ENCODE measurements at regions not wholly inside any gene's neighbourhood (a gene's known extent, or its start where the extent isn't known, plus 50 kb on each side); places are given as distances from the start of the nearest gene placed in this dataset.

- no peak for ATAC-seq (ENCODE audit: low read depth)
- H3K27ac ChIP-seq (ENCODE audit: poor library complexity, severe bottlenecking): no peak overlapping the region
- no peak for TF ChIP-seq CTCF (IDR thresholded peaks at IDR 0.05; ENCODE audit: poor library complexity, severe bottlenecking)
- no peaks in the 10 kb centered on the region for H3K4me1 ChIP-seq (ENCODE audit: insufficient read depth, poor library complexity, severe bottlenecking)
- H3K9me3 ChIP-seq (ENCODE audit: severe bottlenecking): no peaks in the 10 kb centered on the region
- H3K4me3 ChIP-seq (ENCODE audit: severe bottlenecking): no peak overlapping the region
- DNase-seq (ENCODE audit: low spot score): no peak
- H3K27me3 ChIP-seq (ENCODE audit: insufficient read depth, poor library complexity, severe bottlenecking): no peaks in the 10 kb centered on the region
- H3K36me3 ChIP-seq (ENCODE audit: low read depth): no peaks in the 10 kb centered on the region
Observed at GRCh38 chr2:16069933-16070647, 129.7 kb downstream of the MYCN start.

GRCh38 chr2:16069663-16069932 is 129.2 kb downstream of the MYCN start:
- no peaks in the 10 kb centered on the region for H3K36me3 ChIP-seq (ENCODE audit: low read depth)
- no peak overlapping the region for H3K27ac ChIP-seq (ENCODE audit: poor library complexity, severe bottlenecking)
- no peak overlapping the region for H3K4me3 ChIP-seq (ENCODE audit: severe bottlenecking)
- no peaks in the 10 kb centered on the region for H3K9me3 ChIP-seq (ENCODE audit: severe bottlenecking)
- TF ChIP-seq CTCF (IDR thresholded peaks at IDR 0.05; ENCODE audit: poor library complexity, severe bottlenecking): no peak
- H3K4me1 ChIP-seq (ENCODE audit: insufficient read depth, poor library complexity, severe bottlenecking): no peaks in the 10 kb centered on the region
- DNase-seq (ENCODE audit: low spot score) (no peak), ATAC-seq (ENCODE audit: low read depth) (no peak)
- no peaks in the 10 kb centered on the region for H3K27me3 ChIP-seq (ENCODE audit: insufficient read depth, poor library complexity, severe bottlenecking)

DNA sequence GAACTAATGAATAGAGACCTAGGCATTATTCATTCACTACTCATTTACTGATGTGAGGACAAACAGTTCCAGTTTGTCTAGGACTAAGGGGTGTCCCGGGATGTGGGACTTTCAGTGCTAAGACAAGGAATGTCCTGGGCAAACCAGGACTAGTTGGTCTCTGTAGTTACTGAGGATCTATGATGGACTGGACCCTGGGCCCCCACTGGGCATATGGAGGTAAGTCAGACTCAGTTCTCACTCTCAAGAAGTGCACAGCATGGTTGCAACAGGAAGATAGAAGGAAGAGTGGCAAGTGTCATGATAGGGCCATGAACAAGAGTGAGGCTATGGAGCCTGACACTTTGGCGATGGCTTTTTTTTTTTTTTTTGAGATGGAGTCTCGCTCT is 128.2 kb downstream of the MYCN start:
- no peak for ATAC-seq (ENCODE audit: low read depth)
- Histone ChIP-seq H3K4me3 (ENCODE audit: severe bottlenecking) (no peak overlapping the region), H3K27ac (ENCODE audit: poor library complexity, severe bottlenecking) (no peak overlapping the region), H3K4me1 (ENCODE audit: insufficient read depth, poor library complexity, severe bottlenecking) (no peaks in the 10 kb centered on the region), H3K9me3 (ENCODE audit: severe bottlenecking) (no peaks in the 10 kb centered on the region), H3K36me3 (ENCODE audit: low read depth) (no peaks in the 10 kb centered on the region), H3K27me3 (ENCODE audit: insufficient read depth, poor library complexity, severe bottlenecking) (no peaks in the 10 kb centered on the region)
- DNase-seq (ENCODE audit: low spot score): no peak
- no peak for TF ChIP-seq CTCF (IDR thresholded peaks at IDR 0.05; ENCODE audit: poor library complexity, severe bottlenecking)

GRCh38 chr2:16067866-16068551 is 127.7 kb downstream of the MYCN start:
- Histone ChIP-seq H3K27me3 (ENCODE audit: insufficient read depth, poor library complexity, severe bottlenecking) (no peaks in the 10 kb centered on the region), H3K4me1 (ENCODE audit: insufficient read depth, poor library complexity, severe bottlenecking) (no peaks in the 10 kb centered on the region), H3K36me3 (ENCODE audit: low read depth) (no peaks in the 10 kb centered on the region), H3K9me3 (ENCODE audit: severe bottlenecking) (no peaks in the 10 kb centered on the region), H3K4me3 (ENCODE audit: severe bottlenecking) (no peak overlapping the region), H3K27ac (ENCODE audit: poor library complexity, severe bottlenecking) (no peak overlapping the region)
- TF ChIP-seq CTCF (IDR thresholded peaks at IDR 0.05; ENCODE audit: poor library complexity, severe bottlenecking): no peak
- ATAC-seq (ENCODE audit: low read depth): no peak
- no peak for DNase-seq (ENCODE audit: low spot score)

GRCh38 chr2:16067444-16067843 is 127.1 kb downstream of the MYCN start:
- ATAC-seq (ENCODE audit: low read depth) (no peak), DNase-seq (ENCODE audit: low spot score) (no peak)
- no peak for TF ChIP-seq CTCF (IDR thresholded peaks at IDR 0.05; ENCODE audit: poor library complexity, severe bottlenecking)
- no peaks in the 10 kb centered on the region for H3K36me3 ChIP-seq (ENCODE audit: low read depth)
- H3K4me3 ChIP-seq (ENCODE audit: severe bottlenecking): no peak overlapping the region
- no peaks in the 10 kb centered on the region for H3K4me1 ChIP-seq (ENCODE audit: insufficient read depth, poor library complexity, severe bottlenecking)
- no peaks in the 10 kb centered on the region for H3K9me3 ChIP-seq (ENCODE audit: severe bottlenecking)
- no peak overlapping the region for H3K27ac ChIP-seq (ENCODE audit: poor library complexity, severe bottlenecking)
- no peaks in the 10 kb centered on the region for H3K27me3 ChIP-seq (ENCODE audit: insufficient read depth, poor library complexity, severe bottlenecking)

Measured in RWPE2 (cell line).